ENCODE measurements at regions not wholly inside any gene's neighbourhood (a gene's known extent, or its start where the extent isn't known, plus 50 kb on each side); places are given as distances from the start of the nearest gene placed in this dataset.

GRCh38 chr6:168219804-168220203, 99.8 kb downstream of the DACT2 start:
- no peak for TF ChIP-seq CTCF (IDR thresholded peaks at IDR 0.05)
- no peak for TF ChIP-seq EP300 (IDR thresholded peaks at IDR 0.05)
- TF ChIP-seq POLR2A (IDR thresholded peaks at IDR 0.05), result no peak
- Histone ChIP-seq H3K27ac (no peak overlapping the region), H3K4me3 (no peak overlapping the region), H3K9me3 (no peaks in the 10 kb centered on the region), H3K27me3 (no peaks in the 10 kb centered on the region), H3K36me3 (no peaks in the 10 kb centered on the region), H3K4me1 (ENCODE audit: insufficient read depth) (no peaks in the 10 kb centered on the region)
- no peak for DNase-seq
- intact Hi-C loops (cut with DNase I), result loop anchor here in 1 of 4 donors (10.0 kb wide), 1 partner anchor 1935 kb away; no protein-coding TSS in a partner anchor
- 84 to 90% (median 89%) methylated on average over 10 of the region's 10 CpGs for WGBS, 3 donors

- no peak for TF ChIP-seq EP300 (IDR thresholded peaks at IDR 0.05)
- no peak for TF ChIP-seq POLR2A (IDR thresholded peaks at IDR 0.05)
- no peak for TF ChIP-seq CTCF (IDR thresholded peaks at IDR 0.05)
- Histone ChIP-seq H3K4me3 (no peak overlapping the region), H3K27ac (no peak overlapping the region), H3K36me3 (no peaks in the 10 kb centered on the region), H3K27me3 (no peaks in the 10 kb centered on the region), H3K9me3 (no peaks in the 10 kb centered on the region), H3K4me1 (ENCODE audit: insufficient read depth) (no peaks in the 10 kb centered on the region)
- WGBS, 3 donors, result 42 to 44% (median 42%) methylated on average over 12 of the region's 12 CpGs
- DNase-seq, result no peak
- intact Hi-C loops (cut with DNase I), result no loop called here
These were observed 100.6 kb downstream of the DACT2 start for GRCh38 chr6:168218785-168219566.

- no peaks in the 10 kb centered on the region for H3K36me3 ChIP-seq
- H3K27ac ChIP-seq, result no peak overlapping the region
- H3K4me3 ChIP-seq, result no peak overlapping the region
- no peaks in the 10 kb centered on the region for H3K27me3 ChIP-seq
- no peak for TF ChIP-seq CTCF (IDR thresholded peaks at IDR 0.05)
- no peak for TF ChIP-seq EP300 (IDR thresholded peaks at IDR 0.05)
- TF ChIP-seq POLR2A (IDR thresholded peaks at IDR 0.05), result no peak
- 57 to 68% (median 63%) methylated on average over 9 of the region's 9 CpGs for WGBS, 3 donors
- H3K9me3 ChIP-seq, result no peaks in the 10 kb centered on the region
- intact Hi-C loops (cut with DNase I), result no loop called here
- no peaks in the 10 kb centered on the region for H3K4me1 ChIP-seq (ENCODE audit: insufficient read depth)
- DNase-seq, result no peak
These were observed 101.6 kb downstream of the DACT2 start for GRCh38 chr6:168217880-168218537.

- no peak for DNase-seq
- WGBS, 3 donors, result 93 to 97% (median 95%) methylated on average over 24 of the region's 24 CpGs
- no peaks in the 10 kb centered on the region for H3K36me3 ChIP-seq
- intact Hi-C loops (cut with DNase I), result no loop called here
- no peaks in the 10 kb centered on the region for H3K9me3 ChIP-seq
- TF ChIP-seq POLR2A (IDR thresholded peaks at IDR 0.05) (no peak), CTCF (IDR thresholded peaks at IDR 0.05) (no peak), EP300 (IDR thresholded peaks at IDR 0.05) (no peak)
- no peaks in the 10 kb centered on the region for H3K27me3 ChIP-seq
- no peak overlapping the region for H3K27ac ChIP-seq
- H3K4me3 ChIP-seq, result no peak overlapping the region
- no peaks in the 10 kb centered on the region for H3K4me1 ChIP-seq (ENCODE audit: insufficient read depth)
These were observed 102.2 kb downstream of the DACT2 start for GRCh38 chr6:168217216-168217879.

Measured in ovary (tissue), 7 donors.